ENCODE measurements at regions not wholly inside any gene's neighbourhood (a gene's known extent, or its start where the extent isn't known, plus 50 kb on each side); places are given as distances from the start of the nearest gene placed in this dataset.

DNA sequence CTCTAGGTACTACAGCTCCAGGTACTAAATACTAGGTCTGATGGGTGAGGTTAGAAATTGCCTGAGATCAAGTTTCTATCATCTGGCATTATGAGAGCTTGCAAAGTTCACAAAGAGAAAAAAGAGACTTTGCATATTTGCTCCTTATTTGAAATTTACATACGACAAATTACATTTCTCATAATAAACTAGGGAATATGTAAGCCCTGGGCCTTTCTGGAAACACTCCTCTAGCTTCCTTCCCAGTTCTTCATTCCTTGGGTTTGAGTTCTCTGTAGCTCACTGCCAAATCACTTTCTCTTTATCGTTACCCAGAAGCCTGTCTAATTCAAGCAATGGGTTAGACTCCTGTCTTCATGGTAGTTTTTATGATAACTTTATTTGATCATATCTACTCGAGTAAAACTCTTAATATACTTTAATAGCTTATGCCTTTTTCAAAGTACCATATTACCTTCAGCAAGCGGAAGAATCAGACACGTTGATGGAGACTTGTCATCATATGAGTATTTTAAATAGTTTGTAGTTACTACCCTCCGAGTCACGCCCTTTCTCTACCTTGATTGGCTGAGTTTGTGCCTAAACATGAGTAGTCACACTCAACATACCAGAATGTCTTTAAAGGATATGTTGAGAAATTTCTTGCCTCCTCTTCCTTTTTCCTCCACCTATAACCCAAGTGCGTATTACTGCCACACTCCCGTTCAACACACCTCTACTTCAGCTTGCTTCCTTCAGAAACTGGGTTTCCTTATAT lies 150.5 kb downstream of the DKK1 start:
- H3K4me3 ChIP-seq (ENCODE audit: low read depth, low read length) = no peak overlapping the region
- TF ChIP-seq, protein P1, sequence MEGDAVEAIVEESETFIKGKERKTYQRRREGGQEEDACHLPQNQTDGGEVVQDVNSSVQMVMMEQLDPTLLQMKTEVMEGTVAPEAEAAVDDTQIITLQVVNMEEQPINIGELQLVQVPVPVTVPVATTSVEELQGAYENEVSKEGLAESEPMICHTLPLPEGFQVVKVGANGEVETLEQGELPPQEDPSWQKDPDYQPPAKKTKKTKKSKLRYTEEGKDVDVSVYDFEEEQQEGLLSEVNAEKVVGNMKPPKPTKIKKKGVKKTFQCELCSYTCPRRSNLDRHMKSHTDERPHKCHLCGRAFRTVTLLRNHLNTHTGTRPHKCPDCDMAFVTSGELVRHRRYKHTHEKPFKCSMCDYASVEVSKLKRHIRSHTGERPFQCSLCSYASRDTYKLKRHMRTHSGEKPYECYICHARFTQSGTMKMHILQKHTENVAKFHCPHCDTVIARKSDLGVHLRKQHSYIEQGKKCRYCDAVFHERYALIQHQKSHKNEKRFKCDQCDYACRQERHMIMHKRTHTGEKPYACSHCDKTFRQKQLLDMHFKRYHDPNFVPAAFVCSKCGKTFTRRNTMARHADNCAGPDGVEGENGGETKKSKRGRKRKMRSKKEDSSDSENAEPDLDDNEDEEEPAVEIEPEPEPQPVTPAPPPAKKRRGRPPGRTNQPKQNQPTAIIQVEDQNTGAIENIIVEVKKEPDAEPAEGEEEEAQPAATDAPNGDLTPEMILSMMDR (IDR thresholded peaks at IDR 0.05; ENCODE audit: low read depth, low read length) = no peak

GRCh38 chr10:52465202-52465601 lies 151.1 kb downstream of the DKK1 start:
- TF ChIP-seq, protein P1 (IDR thresholded peaks at IDR 0.05; ENCODE audit: low read depth, low read length) = no peak
- no peak overlapping the region for H3K4me3 ChIP-seq (ENCODE audit: low read depth, low read length)

DNA sequence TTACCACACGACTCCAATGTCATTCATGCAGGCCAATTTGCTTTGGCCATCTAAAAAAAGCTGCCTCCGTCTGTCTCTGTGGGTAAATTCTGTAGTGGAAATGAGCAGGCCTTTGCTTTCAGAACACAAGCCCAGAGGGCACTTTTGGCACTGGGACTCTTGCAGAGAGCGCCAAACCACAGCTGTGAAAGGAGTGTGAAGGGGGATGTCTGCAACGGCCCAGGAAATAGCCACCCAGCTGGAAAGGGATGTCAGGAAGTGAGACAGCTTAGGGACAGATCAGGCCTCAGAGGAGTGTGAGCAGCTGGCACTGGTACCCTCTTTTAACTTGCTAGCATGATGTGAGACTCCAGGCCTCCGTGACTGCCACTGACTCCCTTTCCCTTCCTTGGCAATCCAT lies 152.4 kb downstream of the DKK1 start:
- H3K4me3 ChIP-seq (ENCODE audit: low read depth, low read length) = no peak overlapping the region
- TF ChIP-seq, protein P1 (IDR thresholded peaks at IDR 0.05; ENCODE audit: low read depth, low read length) = no peak

GRCh38 chr10:52469970-52470705 lies 156.1 kb downstream of the DKK1 start:
- H3K4me3 ChIP-seq (ENCODE audit: low read depth, low read length) = no peak overlapping the region
- TF ChIP-seq, protein P1 (IDR thresholded peaks at IDR 0.05; ENCODE audit: low read depth, low read length) = no peak

DNA sequence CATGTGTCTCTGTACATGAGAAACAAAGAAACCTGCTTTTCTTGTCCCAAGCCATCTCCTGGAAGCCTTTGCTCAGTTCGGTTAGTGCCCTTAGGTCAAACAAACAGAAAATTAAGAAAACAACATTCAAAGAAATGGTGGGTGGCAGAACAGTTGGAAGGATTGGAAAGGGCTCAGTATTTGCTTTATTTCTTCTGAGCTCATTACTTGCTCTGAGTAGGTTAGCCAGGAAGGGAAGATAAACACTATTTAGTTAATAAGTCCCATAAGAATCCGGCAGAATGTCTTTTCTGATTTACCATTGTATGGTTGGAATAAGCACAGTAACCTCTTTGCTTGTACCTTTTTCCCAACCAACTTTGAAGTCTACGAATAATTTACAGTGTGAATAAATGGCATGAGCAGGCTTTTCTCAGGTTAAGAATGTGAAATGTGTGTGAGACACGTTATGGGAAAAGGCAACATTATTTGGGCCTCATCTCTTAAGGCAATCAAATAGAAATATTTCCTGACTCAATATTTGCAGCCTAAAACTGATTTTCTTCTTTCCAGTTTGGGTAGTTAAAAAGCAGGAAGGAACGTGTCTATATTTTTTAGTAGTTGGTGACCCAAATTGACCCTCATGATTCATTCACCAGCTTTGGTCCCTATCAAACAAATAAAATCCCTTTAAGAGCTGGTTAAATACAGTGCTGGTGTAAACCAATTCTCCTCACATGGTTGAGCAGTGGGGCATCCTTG lies 158.5 kb downstream of the DKK1 start:
- TF ChIP-seq, protein P1 (IDR thresholded peaks at IDR 0.05; ENCODE audit: low read depth, low read length) = no peak
- no peak overlapping the region for H3K4me3 ChIP-seq (ENCODE audit: low read depth, low read length)

DNA sequence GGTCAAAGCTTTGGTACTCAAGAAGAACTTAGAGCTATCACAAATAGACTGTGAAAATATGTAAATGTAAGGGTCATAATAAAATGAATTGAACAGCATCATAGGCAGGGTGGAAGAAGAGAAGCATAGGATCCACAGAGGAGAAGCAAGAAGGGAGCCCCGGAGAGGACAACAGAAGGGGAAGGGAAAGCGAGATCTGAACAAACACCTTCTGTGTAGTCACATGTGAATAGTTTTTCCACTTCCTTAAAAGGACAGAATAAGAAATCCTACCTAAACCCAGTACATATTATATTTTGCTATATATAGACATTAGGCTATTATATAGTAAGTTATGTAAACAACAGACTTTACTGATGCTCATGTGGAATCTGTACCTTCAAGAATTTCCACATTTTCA lies 160.2 kb downstream of the DKK1 start:
- TF ChIP-seq, protein P1 (IDR thresholded peaks at IDR 0.05; ENCODE audit: low read depth, low read length) = no peak
- H3K4me3 ChIP-seq (ENCODE audit: low read depth, low read length) = no peak overlapping the region
